ENCODE measurements at regions not wholly inside any gene's neighbourhood (a gene's known extent, or its start where the extent isn't known, plus 50 kb on each side); places are given as distances from the start of the nearest gene placed in this dataset.

- FAIRE-seq = no peak
- DNase-seq (ENCODE audit: insufficient read length) = no peak
- TF ChIP-seq POLR2AphosphoS5 (IDR thresholded peaks at IDR 0.05; ENCODE audit: low read depth, low read length) = no peak
- TF ChIP-seq POLR2A (IDR thresholded peaks at IDR 0.05; ENCODE audit: low read depth, low read length) = no peak
- no peak for TF ChIP-seq TAF1 (IDR thresholded peaks at IDR 0.05; ENCODE audit: borderline replicate concordance, low read depth, low read length)
These were observed 666.0 kb downstream of the DIAPH3 start for GRCh38 chr13:59497621-59498247.

- TF ChIP-seq TAF1 (IDR thresholded peaks at IDR 0.05; ENCODE audit: borderline replicate concordance, low read depth, low read length) = no peak
- no peak for TF ChIP-seq POLR2AphosphoS5 (IDR thresholded peaks at IDR 0.05; ENCODE audit: low read depth, low read length)
- DNase-seq (ENCODE audit: insufficient read length) (no peak), FAIRE-seq (no peak)
These were observed 662.7 kb downstream of the DIAPH3 start for GRCh38 chr13:59501004-59501403.

- DNase-seq (ENCODE audit: insufficient read length) (no peak), FAIRE-seq (no peak)
- TF ChIP-seq POLR2AphosphoS5 (IDR thresholded peaks at IDR 0.05; ENCODE audit: low read depth, low read length) (no peak), TAF1 (IDR thresholded peaks at IDR 0.05; ENCODE audit: borderline replicate concordance, low read depth, low read length) (no peak), POLR2A (IDR thresholded peaks at IDR 0.05; ENCODE audit: low read depth, low read length) (no peak)
These were observed 659.3 kb downstream of the DIAPH3 start for GRCh38 chr13:59504407-59504806.

GRCh38 chr13:59510386-59510785 is 653.3 kb downstream of the DIAPH3 start:
- no peak for DNase-seq (ENCODE audit: insufficient read length)
- no peak for FAIRE-seq
- TF ChIP-seq POLR2A (IDR thresholded peaks at IDR 0.05; ENCODE audit: low read depth, low read length) = no peak

GRCh38 chr13:59513686-59514085 is 650.0 kb downstream of the DIAPH3 start:
- DNase-seq (ENCODE audit: insufficient read length) (no peak), FAIRE-seq (no peak)
- TF ChIP-seq POLR2A (IDR thresholded peaks at IDR 0.05; ENCODE audit: low read depth, low read length) (no peak), TAF1 (IDR thresholded peaks at IDR 0.05; ENCODE audit: borderline replicate concordance, low read depth, low read length) (no peak), POLR2AphosphoS5 (IDR thresholded peaks at IDR 0.05; ENCODE audit: low read depth, low read length) (no peak)

GRCh38 chr13:59514316-59514715 is 649.4 kb downstream of the DIAPH3 start:
- FAIRE-seq (no peak), DNase-seq (ENCODE audit: insufficient read length) (no peak)
- TF ChIP-seq POLR2A (IDR thresholded peaks at IDR 0.05; ENCODE audit: low read depth, low read length) = no peak
- TF ChIP-seq POLR2AphosphoS5 (IDR thresholded peaks at IDR 0.05; ENCODE audit: low read depth, low read length) = no peak
- no peak for TF ChIP-seq TAF1 (IDR thresholded peaks at IDR 0.05; ENCODE audit: borderline replicate concordance, low read depth, low read length)

GRCh38 chr13:59519819-59520218 is 643.9 kb downstream of the DIAPH3 start:
- FAIRE-seq (no peak), DNase-seq (ENCODE audit: insufficient read length) (no peak)
- no peak for TF ChIP-seq TAF1 (IDR thresholded peaks at IDR 0.05; ENCODE audit: borderline replicate concordance, low read depth, low read length)
- no peak for TF ChIP-seq POLR2AphosphoS5 (IDR thresholded peaks at IDR 0.05; ENCODE audit: low read depth, low read length)

- no peak for TF ChIP-seq POLR2A (IDR thresholded peaks at IDR 0.05; ENCODE audit: low read depth, low read length)
- no peak for TF ChIP-seq POLR2AphosphoS5 (IDR thresholded peaks at IDR 0.05; ENCODE audit: low read depth, low read length)
- no peak for TF ChIP-seq TAF1 (IDR thresholded peaks at IDR 0.05; ENCODE audit: borderline replicate concordance, low read depth, low read length)
- DNase-seq (ENCODE audit: insufficient read length) (no peak), FAIRE-seq (no peak)
These were observed 642.2 kb downstream of the DIAPH3 start for GRCh38 chr13:59521549-59521948.

GRCh38 chr13:59522652-59523051 is 641.1 kb downstream of the DIAPH3 start:
- no peak for TF ChIP-seq TAF1 (IDR thresholded peaks at IDR 0.05; ENCODE audit: borderline replicate concordance, low read depth, low read length)
- FAIRE-seq (no peak), DNase-seq (ENCODE audit: insufficient read length) (no peak)

GRCh38 chr13:59527500-59527899 is 636.2 kb downstream of the DIAPH3 start:
- no peak for FAIRE-seq
- no peak for DNase-seq (ENCODE audit: insufficient read length)
- no peak for TF ChIP-seq POLR2AphosphoS5 (IDR thresholded peaks at IDR 0.05; ENCODE audit: low read depth, low read length)
- no peak for TF ChIP-seq TAF1 (IDR thresholded peaks at IDR 0.05; ENCODE audit: borderline replicate concordance, low read depth, low read length)
- no peak for TF ChIP-seq POLR2A (IDR thresholded peaks at IDR 0.05; ENCODE audit: low read depth, low read length)

GRCh38 chr13:59531571-59532091 is 632.1 kb downstream of the DIAPH3 start:
- FAIRE-seq = no peak

GRCh38 chr13:59532405-59532804 is 631.3 kb downstream of the DIAPH3 start:
- DNase-seq (ENCODE audit: insufficient read length) (no peak), FAIRE-seq (no peak)
- TF ChIP-seq TAF1 (IDR thresholded peaks at IDR 0.05; ENCODE audit: borderline replicate concordance, low read depth, low read length) (no peak), POLR2AphosphoS5 (IDR thresholded peaks at IDR 0.05; ENCODE audit: low read depth, low read length) (no peak), POLR2A (IDR thresholded peaks at IDR 0.05; ENCODE audit: low read depth, low read length) (no peak)

More at GRCh38 chr13:59531571-59532091, 632.1 kb downstream of the DIAPH3 start:
- DNase-seq (ENCODE audit: insufficient read length) = no peak
- TF ChIP-seq POLR2A (IDR thresholded peaks at IDR 0.05; ENCODE audit: low read depth, low read length) = no peak
- no peak for TF ChIP-seq POLR2AphosphoS5 (IDR thresholded peaks at IDR 0.05; ENCODE audit: low read depth, low read length)
- TF ChIP-seq TAF1 (IDR thresholded peaks at IDR 0.05; ENCODE audit: borderline replicate concordance, low read depth, low read length) = no peak

All from GM12892 (cell line).